ENCODE measurements at regions not wholly inside any gene's neighbourhood (a gene's known extent, or its start where the extent isn't known, plus 50 kb on each side); places are given as distances from the start of the nearest gene placed in this dataset.

- DNase-seq: no peak
These were observed 253.9 kb upstream of the KLHL29 start for GRCh38 chr2:23131066-23131575.

- DNase-seq: no peak
These were observed 253.0 kb upstream of the KLHL29 start for GRCh38 chr2:23132000-23132399.

GRCh38 chr2:23132823-23133595, 252.0 kb upstream of the KLHL29 start:
- DNase-seq: no peak

GRCh38 chr2:23134726-23135125, 250.3 kb upstream of the KLHL29 start:
- no peak for DNase-seq

- no peak for DNase-seq
These were observed 249.4 kb upstream of the KLHL29 start for GRCh38 chr2:23135481-23136100.

GRCh38 chr2:23137166-23137565, 247.8 kb upstream of the KLHL29 start:
- DNase-seq: no peak

GRCh38 chr2:23138701-23139100, 246.3 kb upstream of the KLHL29 start:
- DNase-seq: no peak

GRCh38 chr2:23145460-23145859, 239.5 kb upstream of the KLHL29 start:
- DNase-seq: no peak

- no peak for DNase-seq
These were observed 239.0 kb upstream of the KLHL29 start for GRCh38 chr2:23146011-23146410.

GRCh38 chr2:23148342-23148741, 236.6 kb upstream of the KLHL29 start:
- no peak for DNase-seq

GRCh38 chr2:23149777-23150176, 235.2 kb upstream of the KLHL29 start:
- DNase-seq: no peak

GRCh38 chr2:23153484-23153883, 231.5 kb upstream of the KLHL29 start:
- no peak for DNase-seq

- no peak for DNase-seq
These were observed 230.0 kb upstream of the KLHL29 start for GRCh38 chr2:23155022-23155421.

- no peak for DNase-seq
These were observed 227.2 kb upstream of the KLHL29 start for GRCh38 chr2:23157812-23158211.

- DNase-seq: no peak
These were observed 226.7 kb upstream of the KLHL29 start for GRCh38 chr2:23158306-23158705.

GRCh38 chr2:23159746-23160405, 225.1 kb upstream of the KLHL29 start:
- no peak for DNase-seq

- no peak for DNase-seq
These were observed 220.8 kb upstream of the KLHL29 start for GRCh38 chr2:23164173-23164572.

GRCh38 chr2:23169896-23170295, 215.1 kb upstream of the KLHL29 start:
- DNase-seq: no peak

GRCh38 chr2:23171108-23171507, 213.9 kb upstream of the KLHL29 start:
- no peak for DNase-seq

- DNase-seq: no peak
These were observed 206.6 kb upstream of the KLHL29 start for GRCh38 chr2:23178396-23178795.

GRCh38 chr2:23183733-23184132, 201.2 kb upstream of the KLHL29 start:
- no peak for DNase-seq

- no peak for DNase-seq
These were observed 186.5 kb upstream of the KLHL29 start for GRCh38 chr2:23198316-23199114.
